Transverse colon (tissue), 4 donors: ENCODE measurements at regions not wholly inside any gene's neighbourhood (a gene's known extent, or its start where the extent isn't known, plus 50 kb on each side); places are given as distances from the start of the nearest gene placed in this dataset.

Source experiments
- DNase-seq: peaks from one replicate; pipeline ENCODE4 v3.0.0-alpha.2; 2019
- H3K27ac ChIP-seq, 4 donors: fragments of 200-600 bp; sonication (generic); 2 replicates each; pipeline ENCODE4 v1.5.1; 2016 to 2018; ENCODE audit warnings: inconsistent platforms in 4 of 4
- H3K27me3 ChIP-seq: fragments of 200-600 bp; sonication (generic); 2 replicates; pipeline ENCODE4 v1.5.1; 2017; ENCODE audit warnings: inconsistent platforms
- H3K36me3 ChIP-seq, 4 donors: fragments of 200-600 bp; sonication (generic); 2 replicates each; pipeline ENCODE4 v1.5.1; 2017 to 2019; ENCODE audit warnings: inconsistent platforms in 4 of 4
- H3K4me1 ChIP-seq, 4 donors: fragments of 200-600 bp; sonication (generic); 2 replicates each; pipeline ENCODE4 v1.5.1; 2017 to 2020; ENCODE audit warnings: inconsistent platforms in 4 of 4
- H3K4me3 ChIP-seq, 4 donors: fragments of 200-600 bp; sonication (generic); 1 replicate in 1 of 4; 2 replicates in 3 of 4; pipeline versions ENCODE4 v1.5.1 to v1.6.1; 2017 to 2019; ENCODE audit warnings: inconsistent platforms in 4 of 4
- H3K9me3 ChIP-seq, 2 donors: fragments of 200-600 bp; sonication (generic); 2 replicates each; pipeline ENCODE4 v1.5.1; 2017 to 2019; ENCODE audit warnings: inconsistent platforms in 2 of 2
- EP300 ChIP-seq: sonication (generic); formaldehyde crosslinking; IDR thresholded peaks from one replicate; pipeline ENCODE4 v1.6.1; 2017; ENCODE audit warnings: antibody characterized with exemption, low read depth
- POLR2A ChIP-seq: fragments of 450-650 bp; IDR thresholded peaks from one replicate; pipeline ENCODE4 v1.6.1; 2016; ENCODE audit warnings: antibody characterized with exemption, mild to moderate bottlenecking, moderate library complexity
- POLR2AphosphoS5 ChIP-seq, 3 donors: sonication (generic); formaldehyde crosslinking; IDR thresholded peaks; one replicate each; pipeline ENCODE4 v1.6.1; 2016; ENCODE audit warnings: antibody characterized with exemption in 3 of 3
- WGBS, 2 donors: methylation state at CpG; one replicate each; pipeline ENCODE4 v1.1.5; 2018; ENCODE audit warnings: low coverage in 1 of 2; 5-methylcytosine and 5-hydroxymethylcytosine counted together
- in situ Hi-C, 4 donors: fragments of 200-750 bp; cut with MboI; loops; one replicate each; pipeline versions ENCODE4 v1.15.0 to v1.15.1; 2017; ENCODE audit warnings: low sequenced_read_pairs in 3 of 4, low pct_ligation_motif_present in 1 of 4, low pct_unique_long_range_greater_than_20kb in 1 of 4
- intact Hi-C: fragments of 100-400 bp; cut with DNase I; formaldehyde crosslinking; loops from one replicate; pipeline ENCODE4 v1.15.1; 2023; ENCODE audit warnings: low total_unique reads
- TF ChIP-seq, protein P1 (sequence below), 5 experiments: fragments of 200-600 bp in 3 of 5; fragments of 450-650 bp in 2 of 5; sonication (generic) in 3 of 5; IDR thresholded peaks; 1 replicate in 2 of 5; 2 replicates in 3 of 5; pipeline ENCODE4 v1.5.1; 2016 to 2017; ENCODE audit warnings: antibody characterized with exemption in 5 of 5, inconsistent platforms in 3 of 5, mild to moderate bottlenecking in 2 of 5, moderate library complexity in 1 of 5

DNA sequence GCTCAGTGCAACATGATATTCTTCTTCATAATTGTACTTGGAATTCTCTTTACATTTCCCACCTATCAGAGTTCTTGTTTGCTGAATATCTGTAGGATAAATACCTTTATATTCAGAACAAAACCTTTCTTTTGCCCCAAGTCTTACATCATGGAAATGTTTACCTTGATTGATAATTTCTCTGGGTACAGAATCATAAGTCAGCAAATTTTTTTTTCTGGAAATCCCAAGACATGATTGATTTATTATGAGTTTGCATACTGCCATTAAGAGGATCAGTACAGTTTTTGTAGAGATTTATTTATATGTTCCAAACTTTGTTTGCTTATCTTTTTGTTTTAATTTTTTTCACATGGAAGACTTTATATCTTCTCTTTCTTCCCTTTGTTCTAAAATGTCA lies 699.8 kb upstream of the KIF2B start:
- Histone ChIP-seq H3K9me3 (no peaks in the 10 kb centered on the region), H3K4me1 (no peaks in the 10 kb centered on the region), H3K36me3 (no peaks in the 10 kb centered on the region), H3K4me3 (no peak overlapping the region), H3K27me3 (no peaks in the 10 kb centered on the region), H3K27ac (no peak overlapping the region)
- in situ Hi-C loops (no loop called here), intact Hi-C loops (no loop called here)
- no peak for DNase-seq
- no peak for TF ChIP-seq POLR2AphosphoS5 (IDR thresholded peaks at IDR 0.05)
- TF ChIP-seq, protein P1, sequence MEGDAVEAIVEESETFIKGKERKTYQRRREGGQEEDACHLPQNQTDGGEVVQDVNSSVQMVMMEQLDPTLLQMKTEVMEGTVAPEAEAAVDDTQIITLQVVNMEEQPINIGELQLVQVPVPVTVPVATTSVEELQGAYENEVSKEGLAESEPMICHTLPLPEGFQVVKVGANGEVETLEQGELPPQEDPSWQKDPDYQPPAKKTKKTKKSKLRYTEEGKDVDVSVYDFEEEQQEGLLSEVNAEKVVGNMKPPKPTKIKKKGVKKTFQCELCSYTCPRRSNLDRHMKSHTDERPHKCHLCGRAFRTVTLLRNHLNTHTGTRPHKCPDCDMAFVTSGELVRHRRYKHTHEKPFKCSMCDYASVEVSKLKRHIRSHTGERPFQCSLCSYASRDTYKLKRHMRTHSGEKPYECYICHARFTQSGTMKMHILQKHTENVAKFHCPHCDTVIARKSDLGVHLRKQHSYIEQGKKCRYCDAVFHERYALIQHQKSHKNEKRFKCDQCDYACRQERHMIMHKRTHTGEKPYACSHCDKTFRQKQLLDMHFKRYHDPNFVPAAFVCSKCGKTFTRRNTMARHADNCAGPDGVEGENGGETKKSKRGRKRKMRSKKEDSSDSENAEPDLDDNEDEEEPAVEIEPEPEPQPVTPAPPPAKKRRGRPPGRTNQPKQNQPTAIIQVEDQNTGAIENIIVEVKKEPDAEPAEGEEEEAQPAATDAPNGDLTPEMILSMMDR (IDR thresholded peaks at IDR 0.05) = no peak
- no peak for TF ChIP-seq EP300
- no peak for TF ChIP-seq POLR2A

GRCh38 chr17:53119773-53120172 lies 703.0 kb upstream of the KIF2B start:
- DNase-seq = no peak
- no peaks in the 10 kb centered on the region for H3K4me1 ChIP-seq
- H3K4me3 ChIP-seq = no peak overlapping the region
- in situ Hi-C loops = no loop called here
- TF ChIP-seq, protein P1 (IDR thresholded peaks at IDR 0.05) = no peak
- no peak for TF ChIP-seq POLR2A
- TF ChIP-seq EP300 = no peak
- TF ChIP-seq POLR2AphosphoS5 (IDR thresholded peaks at IDR 0.05) = no peak
- H3K27me3 ChIP-seq = no peaks in the 10 kb centered on the region
- H3K36me3 ChIP-seq = no peaks in the 10 kb centered on the region
- no peak overlapping the region for H3K27ac ChIP-seq
- H3K9me3 ChIP-seq = no peaks in the 10 kb centered on the region
- 63 to 64% methylated on average over 2 of the region's 2 CpGs for WGBS, 2 donors
- intact Hi-C loops = no loop called here

- H3K4me1 ChIP-seq = no peaks in the 10 kb centered on the region
- in situ Hi-C loops (no loop called here), intact Hi-C loops (no loop called here)
- 50 to 54% methylated on average over 2 of the region's 2 CpGs for WGBS, 2 donors
- no peak overlapping the region for H3K27ac ChIP-seq
- no peak for TF ChIP-seq POLR2A
- TF ChIP-seq, protein P1 (IDR thresholded peaks at IDR 0.05) = no peak
- no peak for TF ChIP-seq EP300
- no peak for TF ChIP-seq POLR2AphosphoS5 (IDR thresholded peaks at IDR 0.05)
- no peak overlapping the region for H3K4me3 ChIP-seq
- no peaks in the 10 kb centered on the region for H3K36me3 ChIP-seq
- no peak for DNase-seq
- no peaks in the 10 kb centered on the region for H3K9me3 ChIP-seq
- H3K27me3 ChIP-seq = no peaks in the 10 kb centered on the region
Measured at GRCh38 chr17:53118948-53119347, 703.8 kb upstream of the KIF2B start.

- no peak overlapping the region for H3K27ac ChIP-seq
- H3K4me3 ChIP-seq = no peak overlapping the region
- no peaks in the 10 kb centered on the region for H3K4me1 ChIP-seq
- no peak for DNase-seq
- no peaks in the 10 kb centered on the region for H3K9me3 ChIP-seq
- intact Hi-C loops = no loop called here
- no peaks in the 10 kb centered on the region for H3K27me3 ChIP-seq
- H3K36me3 ChIP-seq = no peaks in the 10 kb centered on the region
- TF ChIP-seq, protein P1 (IDR thresholded peaks at IDR 0.05) = no peak
- no peak for TF ChIP-seq POLR2A
- no peak for TF ChIP-seq POLR2AphosphoS5 (IDR thresholded peaks at IDR 0.05)
- no peak for TF ChIP-seq EP300
- in situ Hi-C loops = no loop called here
Measured at GRCh38 chr17:53106886-53107285, 715.8 kb upstream of the KIF2B start.
